Stimulated activated naive CD8-positive, alpha-beta T cell treated with anti-CD3 and anti-CD28 coated beads, Interleukin-15, amount 100 ng/mL, for 72 hours (primary cell): ENCODE measurements at regions not wholly inside any gene's neighbourhood (a gene's known extent, or its start where the extent isn't known, plus 50 kb on each side); places are given as distances from the start of the nearest gene placed in this dataset.
"Not testable (repeated sequence)": the region's sequence is repeated elsewhere in the genome, so short reads cannot be mapped to it uniquely, and the experiment has no call there.

Experiments
- ATAC-seq: fragments of 150-1000 bp; cut with Tn5 transposase; 2 replicates; pipeline ENCODE4 v1.10.0; 2021; ENCODE audit warnings: mild to moderate bottlenecking, moderate library complexity
- DNase-seq, 2 donors: peaks; one replicate each; pipeline ENCODE4 v3.0.0; 2021 to 2022
- H3K27ac Mint-ChIP-seq, 2 donors: one replicate each; pipeline ENCODE4 v1.8.0; 2022; ENCODE audit warnings: mild to moderate bottlenecking in 2 of 2, mixed read lengths in 2 of 2, moderate library complexity in 2 of 2
- H3K27me3 Mint-ChIP-seq: one replicate; pipeline ENCODE4 v1.8.0; 2022; ENCODE audit warnings: mixed read lengths
- H3K4me1 Mint-ChIP-seq: one replicate; pipeline ENCODE4 v1.8.0; 2022; ENCODE audit warnings: mild to moderate bottlenecking, mixed read lengths
- H3K4me3 Mint-ChIP-seq, 2 donors: one replicate each; pipeline ENCODE4 v1.8.0; 2022; ENCODE audit warnings: mild to moderate bottlenecking in 2 of 2, mixed read lengths in 2 of 2, moderate library complexity in 1 of 2
- H3K9me3 Mint-ChIP-seq, 2 donors: one replicate each; pipeline ENCODE4 v1.8.0; 2022; ENCODE audit warnings: mixed read lengths in 2 of 2

DNA sequence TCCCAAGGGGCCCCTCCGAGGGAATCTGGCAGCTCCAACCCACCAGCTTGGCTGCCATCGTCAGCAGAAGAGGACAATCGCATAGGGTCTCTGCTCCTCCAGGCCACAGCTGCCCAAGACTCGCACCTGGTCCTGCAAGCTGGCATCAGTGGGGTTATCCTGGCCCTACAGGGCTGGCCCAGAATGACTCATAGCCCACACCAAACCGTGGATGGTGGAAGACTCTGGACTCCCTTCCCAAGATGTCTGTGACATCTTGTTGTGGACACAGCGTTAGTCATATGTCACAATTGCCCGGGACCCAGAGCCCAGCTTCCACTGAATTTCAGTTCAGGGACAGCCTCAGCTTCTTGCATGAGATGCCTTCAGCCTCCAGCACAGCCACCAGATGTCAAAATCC lies 91.5 kb upstream of the CUX1 start:
- no peak overlapping the region for H3K27ac Mint-ChIP-seq
- no peaks in the 10 kb centered on the region for H3K27me3 Mint-ChIP-seq
- DNase-seq (no peak), ATAC-seq (no peak)
- no peaks in the 10 kb centered on the region for H3K4me1 Mint-ChIP-seq
- no peak overlapping the region for H3K4me3 Mint-ChIP-seq
- H3K9me3 Mint-ChIP-seq: peaks cover 5 to 12% of the 10 kb centered on the region in 2 donors

DNA sequence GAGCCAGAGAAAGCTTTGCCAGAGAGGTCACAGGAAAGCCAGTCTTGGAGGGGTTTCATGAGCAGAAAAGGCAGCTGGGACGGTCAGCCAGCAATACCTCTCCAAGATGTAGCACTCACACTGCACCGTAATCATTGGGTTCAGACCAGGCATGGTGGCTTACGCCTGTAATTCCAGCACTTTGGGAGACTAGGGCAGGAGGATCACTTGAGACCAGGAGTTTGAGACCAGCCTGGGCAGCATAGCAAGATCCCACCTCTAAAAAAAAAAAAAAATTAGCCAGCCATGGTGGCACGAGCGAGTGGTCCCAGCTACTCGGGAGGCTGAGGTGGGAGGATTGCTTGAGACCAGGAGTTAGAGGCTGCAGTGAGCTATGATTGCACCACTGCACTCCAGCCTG lies 90.2 kb upstream of the CUX1 start:
- H3K4me1 Mint-ChIP-seq: no peaks in the 10 kb centered on the region
- no peaks in the 10 kb centered on the region for H3K27me3 Mint-ChIP-seq
- DNase-seq: no peak
- no peak overlapping the region for H3K4me3 Mint-ChIP-seq
- H3K27ac Mint-ChIP-seq: peak overlapping the region in 1 of 2 donors; percentile 65
- H3K9me3 Mint-ChIP-seq: peaks cover 5 to 12% of the 10 kb centered on the region in 2 donors
- no peak for ATAC-seq

DNA sequence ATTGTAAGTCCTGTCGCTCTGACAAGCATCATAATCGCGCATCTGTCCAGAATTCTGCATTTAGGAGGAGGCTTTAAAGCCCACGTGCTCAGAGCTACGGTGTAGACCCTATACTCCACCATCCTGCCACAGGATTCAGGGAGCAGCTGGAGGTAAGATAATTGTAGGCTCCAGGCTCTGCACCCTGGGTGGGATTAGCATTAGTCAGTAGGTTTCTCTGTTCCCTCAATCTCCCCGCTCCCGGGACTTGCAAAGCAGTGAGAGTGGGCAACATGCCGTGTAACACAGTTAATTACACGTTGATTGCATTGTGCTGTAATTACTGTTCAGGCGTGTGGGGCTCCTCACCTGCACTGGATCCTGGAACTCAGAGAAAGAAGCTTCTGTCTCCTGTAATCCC lies 89.3 kb upstream of the CUX1 start:
- Mint-ChIP-seq H3K4me1 (no peaks in the 10 kb centered on the region), H3K27ac (no peak overlapping the region), H3K4me3 (no peak overlapping the region), H3K9me3 (peaks cover 4 to 10% of the 10 kb centered on the region in 2 donors), H3K27me3 (no peaks in the 10 kb centered on the region)
- ATAC-seq: no peak
- no peak for DNase-seq

DNA sequence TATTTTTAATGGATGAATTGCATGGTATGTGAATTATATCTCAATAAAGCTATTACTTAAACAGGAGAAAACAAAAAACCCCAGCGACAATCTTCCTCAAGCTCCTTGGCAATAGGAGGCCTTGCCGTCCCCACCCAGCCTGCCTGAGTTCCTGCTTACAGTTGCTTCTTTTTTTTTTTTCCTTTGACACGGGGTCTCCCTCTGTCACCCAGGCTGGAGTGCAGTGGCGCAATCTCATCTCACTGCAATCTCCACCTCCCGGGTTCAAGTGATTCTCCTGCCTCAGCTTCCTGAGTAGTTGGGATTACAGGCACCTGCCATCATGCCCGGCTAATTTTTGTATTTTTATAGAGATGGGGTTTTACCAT lies 88.6 kb upstream of the CUX1 start:
- not testable (repeated sequence) for H3K27me3 Mint-ChIP-seq, H3K27ac Mint-ChIP-seq, H3K4me1 Mint-ChIP-seq, H3K9me3 Mint-ChIP-seq, H3K4me3 Mint-ChIP-seq, DNase-seq, ATAC-seq

DNA sequence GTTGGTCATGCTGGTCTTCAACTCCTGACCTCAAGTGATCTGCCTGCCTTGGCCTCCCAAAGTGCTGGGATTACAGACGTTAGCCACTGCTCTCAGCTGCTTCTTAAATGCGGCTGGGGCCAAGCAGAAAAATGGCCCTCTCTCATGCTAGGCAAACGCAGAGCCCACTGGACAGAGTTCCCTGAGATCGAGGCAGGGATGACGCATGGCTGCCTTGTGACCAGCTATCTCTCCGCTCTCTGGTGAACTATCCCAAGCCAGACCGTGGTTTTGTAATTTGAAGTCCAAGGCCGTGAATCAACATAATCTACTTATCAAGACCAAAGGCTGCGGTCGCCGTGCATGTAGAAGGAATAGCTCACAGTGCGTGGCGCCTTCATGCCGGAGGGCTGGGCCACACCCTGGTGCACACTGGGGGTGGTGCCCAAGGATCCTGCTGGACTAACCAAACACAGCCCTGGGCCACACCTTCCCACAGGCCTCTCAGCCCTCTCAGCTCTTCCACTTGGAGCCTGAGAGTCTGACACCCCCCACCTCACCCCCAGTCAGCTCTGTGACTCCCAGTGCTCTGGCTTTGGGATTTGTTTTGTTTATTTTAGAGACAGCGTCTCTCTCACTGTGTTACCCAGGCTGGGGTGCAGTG lies 88.1 kb upstream of the CUX1 start:
- H3K9me3 Mint-ChIP-seq: no peaks in the 10 kb centered on the region
- DNase-seq (no peak), ATAC-seq (no peak)
- no peak overlapping the region for H3K4me3 Mint-ChIP-seq
- H3K4me1 Mint-ChIP-seq: no peaks in the 10 kb centered on the region
- no peaks in the 10 kb centered on the region for H3K27me3 Mint-ChIP-seq
- peak overlapping the region in 1 of 2 donors; percentile 91 for H3K27ac Mint-ChIP-seq

DNA sequence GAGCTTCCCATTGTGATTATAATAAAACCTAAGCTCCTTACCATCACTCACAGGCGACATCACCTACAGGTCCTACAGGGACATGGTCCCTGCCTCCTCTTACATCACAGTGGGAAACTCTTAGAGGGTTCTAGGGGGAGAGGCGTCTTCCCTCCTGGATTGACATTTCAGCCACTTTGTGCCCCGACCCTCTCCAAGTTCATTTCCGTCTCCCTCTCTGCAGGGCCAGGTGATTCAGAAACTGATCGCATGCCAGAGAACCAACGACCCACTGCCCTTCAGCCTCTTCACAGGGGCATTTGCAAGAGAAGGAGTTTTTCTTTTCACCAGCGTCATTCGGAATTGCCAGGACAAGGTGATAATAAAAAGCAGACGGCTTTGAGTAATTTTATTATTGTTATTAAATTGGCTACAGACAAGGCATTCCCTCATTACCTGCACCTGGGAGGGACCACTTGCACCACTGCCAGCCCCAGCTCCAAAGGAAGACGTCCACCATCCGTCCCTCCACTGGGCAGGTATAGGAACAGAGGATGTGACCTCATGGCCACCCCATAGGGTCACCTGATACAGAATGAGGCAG lies 85.8 kb upstream of the CUX1 start:
- Mint-ChIP-seq H3K4me1 (peaks cover 2% of the 10 kb centered on the region), H3K27ac (no peak overlapping the region), H3K4me3 (no peak overlapping the region), H3K27me3 (no peaks in the 10 kb centered on the region), H3K9me3 (no peaks in the 10 kb centered on the region)
- ATAC-seq (no peak), DNase-seq (no peak)

DNA sequence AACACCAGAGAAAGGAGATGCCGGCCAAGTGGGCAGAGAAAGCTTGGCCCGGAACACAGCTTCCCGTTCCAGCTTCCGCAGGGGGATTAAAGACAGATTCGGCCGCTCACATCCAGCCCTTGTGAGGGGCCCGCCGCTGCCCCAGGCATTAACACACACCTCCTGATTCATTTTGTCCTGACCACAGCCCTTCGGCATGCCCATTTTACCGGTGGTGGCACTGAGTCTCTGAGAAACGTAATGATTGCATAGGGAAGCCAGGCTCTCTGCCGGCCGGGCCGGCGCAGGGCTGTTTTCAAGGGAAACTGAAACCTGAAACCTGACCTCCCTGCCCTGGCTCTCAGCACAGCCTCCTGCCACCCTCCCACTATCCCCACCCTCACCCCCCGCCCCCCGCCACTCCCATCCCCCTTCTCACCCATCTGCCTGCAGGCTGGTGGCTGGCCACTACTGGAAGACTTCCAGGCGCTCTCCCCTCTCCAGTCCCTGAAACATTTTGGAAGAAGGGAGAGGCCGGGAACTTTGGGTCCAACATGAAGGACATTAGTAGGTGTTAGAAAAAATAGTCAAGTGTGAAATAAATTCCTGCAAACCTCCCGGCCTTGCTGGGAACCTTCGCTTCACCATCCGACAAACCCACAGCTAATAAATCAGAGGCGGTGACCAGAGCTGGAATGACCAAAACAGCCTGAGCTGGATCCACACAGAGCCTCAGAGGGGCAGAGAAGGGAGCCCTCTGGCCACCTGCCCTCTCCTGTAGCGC lies 83.5 kb upstream of the CUX1 start:
- no peaks in the 10 kb centered on the region for H3K27me3 Mint-ChIP-seq

DNA sequence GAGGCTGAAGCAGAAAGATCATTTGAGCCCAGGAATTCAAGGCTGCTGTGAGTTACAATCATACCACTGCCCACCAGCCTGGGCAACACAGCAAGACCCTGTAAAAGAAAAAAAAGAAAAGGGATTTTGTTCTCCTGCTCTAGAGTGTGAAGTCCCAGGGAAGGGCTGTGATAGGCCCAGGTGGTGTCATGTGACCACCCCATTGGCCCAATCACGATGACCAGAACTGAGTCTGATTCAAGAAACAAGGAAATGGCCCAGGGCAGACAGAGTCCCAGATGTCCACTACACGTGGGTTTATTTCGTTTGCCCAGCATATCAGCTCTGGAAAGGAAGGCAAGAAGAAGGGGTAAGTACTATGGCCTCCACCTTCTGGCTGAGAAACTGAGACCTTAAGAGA lies 81.3 kb upstream of the CUX1 start:
- DNase-seq (no peak), ATAC-seq (no peak)
- peaks cover 0 to 4% of the 10 kb centered on the region in 2 donors for H3K9me3 Mint-ChIP-seq
- H3K27ac Mint-ChIP-seq: no peak overlapping the region
- H3K27me3 Mint-ChIP-seq: no peaks in the 10 kb centered on the region
- H3K4me1 Mint-ChIP-seq: peaks cover 30% of the 10 kb centered on the region
- no peak overlapping the region for H3K4me3 Mint-ChIP-seq

More for the DNA sequence above, 83.5 kb upstream of the CUX1 start:
- DNase-seq (no peak), ATAC-seq (no peak)
- Mint-ChIP-seq H3K27ac (no peak overlapping the region), H3K4me1 (peaks cover 9% of the 10 kb centered on the region), H3K9me3 (peaks cover 0 to 4% of the 10 kb centered on the region in 2 donors), H3K4me3 (no peak overlapping the region)

DNA sequence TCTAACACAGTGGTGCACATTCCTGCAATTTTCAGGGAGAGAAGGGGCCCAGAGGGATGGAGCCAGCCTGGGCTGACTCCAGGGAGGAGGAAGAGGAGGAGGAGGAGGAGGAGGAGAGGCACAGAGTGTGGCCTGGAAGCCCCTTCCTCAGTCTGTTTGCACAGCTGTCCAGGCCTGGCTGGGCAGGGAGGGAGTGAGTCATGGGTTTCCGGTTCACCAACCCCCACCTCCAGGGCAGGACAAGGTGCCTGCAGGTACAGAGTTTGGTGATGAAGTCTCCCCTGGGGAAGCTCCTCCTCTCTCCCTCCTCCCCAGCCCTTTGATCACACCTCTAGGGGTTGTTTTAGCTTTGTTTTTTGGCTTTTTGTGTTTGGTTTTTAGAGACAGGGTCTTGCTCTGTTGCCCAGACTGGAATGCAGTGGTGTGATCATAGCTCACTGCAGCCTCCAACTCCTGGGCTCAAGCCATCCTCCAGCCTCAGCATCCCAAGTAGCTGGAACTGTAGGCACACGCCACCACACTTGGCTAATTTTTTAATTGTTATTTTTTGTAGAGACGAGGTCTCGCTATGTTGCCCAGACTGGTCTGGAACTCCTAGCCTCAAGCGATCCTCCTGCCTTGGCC lies 77.5 kb upstream of the CUX1 start:
- ATAC-seq: no peak
- DNase-seq: no peak
- H3K9me3 Mint-ChIP-seq: peaks cover 0 to 4% of the 10 kb centered on the region in 2 donors

DNA sequence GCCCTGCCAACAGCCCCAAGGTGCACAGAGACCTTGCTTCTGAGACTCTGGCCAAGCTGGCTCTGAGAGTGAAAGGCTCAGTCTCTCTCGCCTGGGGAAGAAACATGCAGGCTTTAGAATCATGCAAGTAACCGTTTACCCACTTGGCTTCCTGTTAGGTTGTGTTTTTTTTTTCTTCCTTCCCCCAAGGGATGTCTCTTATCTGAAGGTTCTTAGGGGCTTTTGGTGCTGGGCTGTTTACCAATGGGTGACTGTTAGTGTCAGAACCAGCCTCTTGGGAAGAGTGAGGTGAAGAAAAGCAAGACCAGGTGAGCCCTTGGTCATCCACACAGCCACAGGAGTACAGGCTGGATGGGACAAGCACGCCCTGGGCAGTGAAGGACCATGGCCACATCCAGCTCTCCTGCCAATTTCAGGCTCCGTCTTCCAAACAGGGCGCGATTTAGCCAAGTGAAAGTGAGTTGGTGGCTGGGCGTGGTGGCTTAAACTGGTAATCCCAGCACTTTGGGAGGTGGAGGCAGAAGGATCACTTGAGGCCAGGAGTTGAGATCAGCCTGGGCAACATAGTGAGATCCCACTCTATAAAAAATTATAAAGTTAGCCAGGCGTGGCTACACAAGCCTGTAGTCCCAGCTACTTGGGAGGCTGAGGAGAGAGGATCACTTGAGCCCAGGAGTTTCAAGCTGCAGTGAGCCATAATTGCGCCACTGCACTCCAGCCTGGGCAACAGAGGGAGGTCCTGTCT lies 76.3 kb upstream of the CUX1 start:
- no peaks in the 10 kb centered on the region for H3K27me3 Mint-ChIP-seq
- DNase-seq: peak in 1 of 2 donors; percentile 33
- peaks cover 68% of the 10 kb centered on the region for H3K4me1 Mint-ChIP-seq
- peak overlapping the region; percentile 62 to 76 for H3K4me3 Mint-ChIP-seq
- peaks cover 0 to 4% of the 10 kb centered on the region in 2 donors for H3K9me3 Mint-ChIP-seq
- peak; percentile 77 for ATAC-seq
- H3K27ac Mint-ChIP-seq: peak overlapping the region; percentile 69 to 96

More for the DNA sequence above, 77.5 kb upstream of the CUX1 start:
- Mint-ChIP-seq H3K4me3 (no peak overlapping the region), H3K27ac (no peak overlapping the region), H3K27me3 (no peaks in the 10 kb centered on the region), H3K4me1 (peaks cover 59% of the 10 kb centered on the region)

DNA sequence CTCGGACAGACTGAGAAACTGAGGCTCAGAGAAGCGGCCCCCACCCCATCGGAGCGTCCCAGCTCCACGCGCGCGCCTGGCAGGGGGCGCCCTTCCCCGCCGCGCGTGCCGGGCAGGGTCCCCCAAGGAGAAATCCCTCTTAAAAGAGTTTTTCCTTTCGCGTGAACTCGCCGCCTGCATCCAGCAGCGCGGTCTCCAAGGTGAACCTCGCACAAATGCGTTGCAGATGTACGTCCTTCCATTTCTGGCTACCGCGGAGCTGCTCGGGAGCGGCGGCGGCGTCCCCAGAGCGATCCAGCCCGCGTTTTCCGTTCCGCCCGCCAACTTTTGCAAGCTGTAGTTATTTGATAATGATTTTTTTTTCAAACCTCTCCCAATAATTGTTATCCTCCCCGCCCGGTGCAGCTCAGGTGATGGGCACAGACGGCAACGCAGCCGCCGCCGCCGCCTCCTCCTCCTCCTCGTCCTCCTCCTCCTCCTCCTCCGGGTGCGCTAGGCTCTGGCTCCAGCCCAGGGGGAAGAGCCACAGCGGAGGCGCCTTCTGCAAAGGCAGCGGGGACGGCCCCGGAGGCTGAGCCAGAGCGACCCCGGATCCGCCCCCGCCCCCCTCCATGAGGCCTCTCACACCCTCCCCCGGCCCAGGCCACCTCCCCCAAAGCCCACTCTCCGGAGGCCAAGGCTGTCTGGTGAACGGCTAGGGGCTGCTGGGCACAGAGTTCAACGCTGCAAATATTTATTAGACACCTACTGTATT lies 74.0 kb upstream of the CUX1 start:
- H3K4me1 Mint-ChIP-seq: peaks cover 75% of the 10 kb centered on the region
- no peaks in the 10 kb centered on the region for H3K27me3 Mint-ChIP-seq
- peak overlapping the region in 1 of 2 donors; percentile 72 for H3K27ac Mint-ChIP-seq

DNA sequence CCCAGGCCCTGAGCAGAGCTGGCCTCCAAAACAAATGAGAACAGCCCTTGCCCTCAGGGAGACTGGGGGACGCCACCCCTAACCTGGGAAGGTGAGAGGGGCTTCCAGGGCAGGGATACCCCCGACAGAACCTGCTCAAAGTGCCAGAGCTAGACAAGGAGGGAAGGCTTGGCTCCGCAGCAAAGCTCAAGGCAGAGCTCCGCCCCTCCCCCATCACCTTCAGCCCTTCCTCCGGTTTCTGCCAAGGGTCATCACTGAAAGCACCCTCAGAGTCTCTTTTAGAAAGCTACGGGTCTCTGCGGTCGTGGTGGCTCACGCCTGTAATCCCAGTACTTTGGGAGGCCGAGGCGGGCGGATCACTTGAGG lies 73.4 kb upstream of the CUX1 start:
- ATAC-seq (no peak), DNase-seq (no peak)
- no peaks in the 10 kb centered on the region for H3K27me3 Mint-ChIP-seq
- H3K27ac Mint-ChIP-seq: no peak overlapping the region
- no peaks in the 10 kb centered on the region for H3K9me3 Mint-ChIP-seq
- peaks cover 75% of the 10 kb centered on the region for H3K4me1 Mint-ChIP-seq
- H3K4me3 Mint-ChIP-seq: peak overlapping the region; percentile 84

More for the DNA sequence above, 74.0 kb upstream of the CUX1 start:
- no peaks in the 10 kb centered on the region for H3K9me3 Mint-ChIP-seq
- DNase-seq (peak; percentile 67 to 68), ATAC-seq (peak; percentile 70)
- H3K4me3 Mint-ChIP-seq: peak overlapping the region; percentile 84

DNA sequence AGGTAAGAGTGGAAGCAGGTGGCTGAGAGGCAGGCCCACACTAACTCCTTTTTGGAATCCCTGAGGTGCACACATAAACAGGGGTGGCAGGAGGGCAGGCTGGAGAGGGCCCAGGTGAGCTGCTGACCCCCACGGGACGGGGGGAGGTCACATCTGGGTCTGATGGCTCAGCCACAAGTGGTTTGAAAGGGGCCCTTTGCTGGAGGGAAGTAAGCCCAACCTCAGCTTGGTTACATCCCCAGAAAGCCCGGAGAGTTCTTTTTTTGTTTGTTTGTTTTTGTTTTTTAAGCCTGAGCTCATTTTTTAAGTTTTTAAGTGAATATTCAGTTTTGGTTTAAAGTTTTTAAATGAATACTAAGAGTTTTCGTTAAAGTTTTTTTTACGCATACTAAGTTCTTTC lies 72.8 kb upstream of the CUX1 start:
- Mint-ChIP-seq H3K4me3 (no peak overlapping the region), H3K27me3 (no peaks in the 10 kb centered on the region), H3K9me3 (no peaks in the 10 kb centered on the region), H3K4me1 (peaks cover 69% of the 10 kb centered on the region), H3K27ac (no peak overlapping the region)
- DNase-seq (no peak), ATAC-seq (no peak)

DNA sequence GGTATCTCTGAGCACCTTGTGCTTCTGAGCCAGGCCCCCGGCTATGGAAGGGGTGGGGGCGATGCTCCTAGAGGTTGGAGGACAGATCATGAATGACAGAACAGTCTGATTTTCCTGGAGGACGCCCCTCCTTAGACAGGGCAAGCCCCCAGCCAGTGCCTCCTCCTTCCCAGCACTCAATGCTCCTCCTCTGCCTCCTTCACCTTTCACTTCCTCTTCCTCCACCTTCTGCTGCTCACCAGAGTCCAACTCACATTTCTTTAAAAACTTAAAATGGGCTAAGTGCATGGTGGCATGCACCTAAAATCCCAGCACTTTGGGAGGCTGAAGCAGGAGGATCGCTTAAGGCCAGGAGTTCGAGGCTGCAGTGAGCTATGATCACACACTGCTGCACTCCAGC lies 71.1 kb upstream of the CUX1 start:
- ATAC-seq: no peak
- Mint-ChIP-seq H3K4me1 (peaks cover 52% of the 10 kb centered on the region), H3K4me3 (no peak overlapping the region), H3K27ac (peak overlapping the region; percentile 82 to 86), H3K27me3 (no peaks in the 10 kb centered on the region), H3K9me3 (no peaks in the 10 kb centered on the region)
- no peak for DNase-seq
